Limb (tissue), 2 donors: ENCODE measurements at regions not wholly inside any gene's neighbourhood (a gene's known extent, or its start where the extent isn't known, plus 50 kb on each side); places are given as distances from the start of the nearest gene placed in this dataset.

Experiments used
- DNase-seq, 2 donors: peaks; one replicate each; pipeline ENCODE4 v3.0.0-alpha.2; 2016; ENCODE audit errors: extremely low spot score in 2 of 2

DNA sequence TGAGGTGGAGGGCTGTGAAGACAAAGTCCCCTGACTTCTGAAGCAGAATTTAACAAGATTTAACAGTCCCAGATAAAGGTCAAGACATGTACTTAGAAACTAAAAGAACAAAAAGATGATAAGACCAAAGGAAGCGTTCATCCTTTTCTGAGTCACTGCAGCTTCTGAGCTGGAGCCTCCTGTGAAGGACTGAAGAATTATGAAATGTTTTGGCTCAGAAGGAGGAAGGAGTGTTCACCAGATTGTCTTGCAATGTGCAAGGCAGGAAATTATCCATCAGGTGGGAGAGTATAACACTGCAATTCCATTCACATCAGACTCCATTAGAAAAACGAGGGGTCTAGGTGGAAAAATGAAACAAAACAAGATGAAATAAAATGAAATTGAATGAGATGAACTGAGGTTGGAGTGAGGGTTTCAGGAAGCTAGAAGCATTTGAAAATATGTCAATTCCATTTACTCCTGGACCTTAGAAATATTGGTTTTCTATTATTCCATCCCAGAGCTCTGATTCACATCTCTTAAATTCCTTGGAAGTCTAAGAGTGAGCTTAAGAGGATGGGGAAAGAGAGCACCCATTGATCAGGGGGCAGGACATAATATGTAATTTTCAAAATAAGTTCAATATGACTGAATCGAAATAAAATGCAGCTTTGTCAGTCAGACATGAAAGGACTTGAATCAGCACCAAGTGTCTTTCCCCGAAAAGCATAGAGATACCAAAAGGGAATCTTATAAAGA, 186.1 kb upstream of the LNX1 start:
- DNase-seq, result no peak

DNA sequence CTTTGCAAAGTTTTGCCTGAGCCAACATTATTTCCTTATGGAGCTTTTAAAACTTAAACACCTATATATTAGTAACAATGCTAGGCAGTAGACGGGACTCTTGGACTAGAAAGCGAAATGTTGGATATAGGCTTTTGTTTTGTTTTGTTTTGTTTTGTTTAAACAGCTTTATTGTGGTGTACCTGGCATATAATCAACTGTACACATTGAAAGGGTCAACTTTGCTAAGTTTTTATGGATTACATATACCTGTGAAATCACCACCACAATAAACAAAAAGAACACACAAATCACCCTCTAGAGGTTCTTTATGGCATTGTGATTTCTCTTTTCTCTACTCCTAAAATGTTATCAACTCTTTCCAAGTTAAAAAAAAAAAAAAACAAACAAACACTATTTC, 184.9 kb upstream of the LNX1 start:
- DNase-seq, result no peak

DNA sequence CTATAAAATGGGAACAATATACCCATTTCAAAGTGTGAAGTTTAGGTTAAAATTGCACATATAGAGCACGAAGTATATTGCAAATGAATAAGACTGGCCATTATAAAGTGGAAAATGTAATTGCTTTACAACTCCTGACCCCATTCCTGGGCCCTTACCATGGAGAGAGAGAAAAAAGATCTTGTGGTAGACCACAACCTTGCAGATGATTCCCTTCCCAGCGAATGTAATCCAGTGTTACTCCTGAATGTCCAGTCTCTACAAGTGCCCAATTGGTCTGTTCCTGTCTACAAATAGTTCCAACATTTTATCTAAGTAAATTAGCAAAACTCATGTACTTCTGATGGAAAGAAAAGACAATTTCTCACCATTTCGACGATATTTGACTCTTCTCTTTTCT, 184.1 kb upstream of the LNX1 start:
- DNase-seq, result no peak

DNA sequence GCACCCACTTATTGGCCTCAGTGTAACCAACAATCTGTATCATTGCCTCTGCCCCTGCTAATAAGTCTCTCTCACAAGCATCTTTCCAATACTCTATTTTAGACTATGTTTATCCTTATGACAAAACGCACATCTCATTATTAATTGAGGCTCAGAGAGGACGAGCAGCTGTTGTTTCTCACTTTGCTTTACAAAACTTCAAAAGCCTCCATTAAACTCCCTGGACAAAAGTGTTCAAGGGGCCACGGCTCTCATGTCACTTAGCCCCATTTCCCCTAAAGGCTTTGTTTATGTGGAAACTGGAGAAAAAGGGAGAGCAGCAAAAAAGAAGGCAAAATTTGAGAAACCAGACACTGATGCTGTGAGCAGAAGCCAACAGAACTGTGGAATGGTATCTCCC, 180.0 kb upstream of the LNX1 start:
- DNase-seq, result no peak

DNA sequence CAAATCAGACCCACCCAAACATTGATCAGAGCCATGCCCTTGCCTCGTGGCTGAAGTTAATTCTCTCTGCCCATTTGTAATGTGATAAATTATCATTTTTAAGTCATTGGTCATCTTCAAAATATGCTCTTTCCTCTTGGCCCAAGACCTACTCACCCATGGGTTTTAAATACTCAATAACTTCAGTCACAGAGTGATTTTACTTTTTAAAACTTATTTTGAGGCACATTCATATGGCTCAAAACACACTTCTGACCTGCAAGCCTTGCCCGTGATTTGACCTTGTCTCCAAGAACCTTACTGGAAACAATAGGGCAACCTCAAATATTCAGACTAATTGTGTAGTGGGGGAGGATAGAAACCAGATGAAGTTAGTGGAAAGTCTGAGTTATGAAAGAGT, 176.2 kb upstream of the LNX1 start:
- no peak for DNase-seq

DNA sequence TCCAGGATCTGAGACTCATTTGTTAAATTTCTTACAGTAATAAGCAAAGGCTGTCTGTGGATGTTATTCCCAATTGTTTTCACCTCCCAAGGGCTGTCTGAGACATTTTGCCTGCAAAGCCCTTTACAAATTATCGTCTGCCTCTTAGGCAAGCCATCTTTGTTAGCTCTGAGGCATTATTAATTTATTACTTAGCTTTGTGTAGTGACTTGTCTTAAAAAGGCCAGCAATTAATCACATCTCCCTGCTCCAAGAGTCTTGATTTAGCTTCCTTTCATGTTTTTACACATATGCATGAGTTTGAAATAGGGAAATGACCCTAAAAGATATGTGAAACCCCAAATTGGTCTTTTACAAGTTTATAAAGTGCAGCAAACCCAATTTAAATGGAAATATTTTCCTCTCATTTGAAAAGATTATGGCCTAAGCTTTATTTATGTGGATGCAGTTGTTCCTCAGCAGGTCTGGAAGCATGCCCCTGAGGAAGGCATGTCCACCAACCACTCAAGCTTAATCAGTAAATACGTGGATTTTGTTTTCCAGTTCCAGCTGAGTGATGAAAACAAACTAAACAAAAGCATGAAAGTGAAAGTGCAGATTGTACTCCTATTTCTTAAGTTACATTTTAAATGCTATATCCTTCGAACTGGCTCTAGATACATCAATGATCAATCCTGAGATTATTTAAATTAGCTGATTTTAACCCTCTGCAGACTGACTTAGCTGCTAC, 173.6 kb upstream of the LNX1 start:
- no peak for DNase-seq

DNA sequence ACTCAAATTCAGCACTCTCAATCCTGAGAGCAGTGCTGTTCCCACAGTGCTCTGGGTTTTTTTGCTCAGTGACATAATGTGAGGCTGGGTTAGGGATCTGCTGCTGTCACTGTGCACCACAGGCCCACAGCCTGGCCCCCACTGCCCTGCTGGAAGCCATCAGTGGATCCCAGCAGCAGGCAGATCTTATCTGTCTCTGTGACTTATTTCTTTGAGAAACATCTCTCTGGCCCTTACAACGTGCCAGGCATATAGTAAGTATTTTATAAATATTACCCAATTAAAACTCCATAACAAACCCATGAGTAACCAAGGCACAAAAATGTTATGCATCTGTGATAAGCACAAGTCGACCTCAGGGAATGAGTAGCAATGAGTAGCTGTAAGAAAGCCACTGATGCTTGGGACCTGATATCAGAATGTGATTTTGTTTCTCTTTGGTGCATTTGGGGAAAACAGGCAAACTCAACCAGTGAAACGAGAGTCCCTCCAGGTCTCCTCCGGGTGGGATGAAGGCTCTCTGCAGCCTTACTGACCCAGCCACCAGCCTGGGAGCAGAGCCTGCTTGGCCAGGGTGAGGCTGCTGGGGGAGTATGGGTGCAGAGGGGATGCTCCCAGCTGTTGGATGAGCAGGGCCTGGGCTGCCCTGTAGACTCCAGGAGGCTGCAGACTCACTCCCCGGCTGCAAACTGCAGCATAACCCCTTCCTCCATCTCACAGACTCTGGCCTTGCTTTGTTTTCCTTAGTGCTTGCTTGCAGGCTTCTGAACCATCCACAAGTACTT, 172.7 kb upstream of the LNX1 start:
- DNase-seq, result no peak

DNA sequence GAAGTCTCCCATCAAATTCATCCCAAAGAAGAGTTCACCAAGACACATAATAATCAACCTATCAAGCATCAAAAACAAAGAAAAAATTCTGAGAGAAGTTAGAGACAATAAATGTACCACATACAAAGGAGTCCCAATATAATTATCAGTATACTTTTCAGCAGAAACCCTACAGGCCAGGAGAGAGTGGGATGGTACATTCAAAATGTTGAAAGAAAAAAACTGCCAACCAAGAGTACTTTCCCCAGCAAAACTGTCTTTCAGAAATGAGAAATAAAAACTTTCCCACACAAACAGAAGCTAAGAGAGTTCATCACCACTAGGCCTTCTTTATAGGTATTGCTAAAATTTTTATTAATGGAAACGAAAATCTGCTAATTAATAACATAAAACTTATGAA, 164.4 kb upstream of the LNX1 start:
- DNase-seq, result no peak

DNA sequence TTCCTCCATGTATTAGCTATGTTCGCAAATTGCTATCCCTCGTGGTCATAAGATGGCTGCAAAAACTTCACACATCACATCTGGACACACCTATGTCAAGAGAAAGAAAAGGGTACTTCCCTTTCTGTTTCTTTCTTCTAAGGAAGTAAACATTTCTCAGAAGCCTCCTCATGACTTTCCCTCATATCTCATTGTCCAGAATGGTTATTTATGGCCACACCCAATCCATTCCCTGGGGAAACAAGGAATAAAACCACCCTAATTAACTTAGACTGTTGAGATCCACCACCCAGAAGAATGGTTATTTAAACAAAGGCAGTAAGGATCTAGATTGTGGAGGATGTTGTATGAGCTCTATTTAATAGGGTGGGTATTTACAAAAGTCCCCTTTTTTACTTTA, 160.8 kb upstream of the LNX1 start:
- no peak for DNase-seq

DNA sequence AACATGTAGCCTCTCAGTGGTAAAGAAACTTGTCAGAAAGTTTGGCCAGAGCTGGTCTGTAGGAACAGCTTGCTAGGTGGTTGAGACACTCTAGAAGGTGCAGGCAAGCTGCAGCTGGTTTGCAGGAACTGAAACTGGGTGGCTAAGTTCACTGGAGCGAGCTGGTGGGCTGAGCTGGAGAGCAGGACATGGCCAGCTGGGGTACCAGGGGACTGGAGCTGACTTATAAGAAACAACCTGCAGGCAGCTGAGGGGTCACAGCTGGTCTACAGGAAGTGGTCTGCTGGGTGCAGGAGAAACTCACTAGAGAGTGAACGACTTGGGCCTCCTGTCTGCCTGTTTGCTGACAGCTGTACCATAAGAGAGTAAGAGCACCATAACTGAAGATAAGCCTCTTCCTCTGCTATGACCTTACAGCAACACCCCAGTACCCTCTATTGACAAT, 157.1 kb upstream of the LNX1 start:
- DNase-seq, result no peak

DNA sequence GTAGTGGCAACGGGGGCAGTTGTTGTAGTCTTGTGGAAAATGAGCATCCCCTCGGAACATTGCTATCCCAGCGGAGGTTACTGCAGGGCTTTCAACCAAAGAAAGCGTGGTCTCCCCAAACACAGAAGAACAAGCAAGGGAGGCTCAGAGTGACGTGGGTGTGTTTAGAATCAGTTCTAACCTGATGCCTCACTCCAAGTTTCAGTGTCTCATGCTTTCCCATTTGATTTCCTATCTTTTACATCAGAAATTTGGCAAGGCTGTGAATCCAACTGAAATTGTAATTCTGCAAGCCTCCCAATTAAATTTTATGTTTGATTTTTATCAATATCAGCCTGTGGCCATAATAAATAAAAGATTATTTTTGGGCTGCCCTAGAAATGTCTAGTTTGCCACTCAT, 156.1 kb upstream of the LNX1 start:
- no peak for DNase-seq

DNA sequence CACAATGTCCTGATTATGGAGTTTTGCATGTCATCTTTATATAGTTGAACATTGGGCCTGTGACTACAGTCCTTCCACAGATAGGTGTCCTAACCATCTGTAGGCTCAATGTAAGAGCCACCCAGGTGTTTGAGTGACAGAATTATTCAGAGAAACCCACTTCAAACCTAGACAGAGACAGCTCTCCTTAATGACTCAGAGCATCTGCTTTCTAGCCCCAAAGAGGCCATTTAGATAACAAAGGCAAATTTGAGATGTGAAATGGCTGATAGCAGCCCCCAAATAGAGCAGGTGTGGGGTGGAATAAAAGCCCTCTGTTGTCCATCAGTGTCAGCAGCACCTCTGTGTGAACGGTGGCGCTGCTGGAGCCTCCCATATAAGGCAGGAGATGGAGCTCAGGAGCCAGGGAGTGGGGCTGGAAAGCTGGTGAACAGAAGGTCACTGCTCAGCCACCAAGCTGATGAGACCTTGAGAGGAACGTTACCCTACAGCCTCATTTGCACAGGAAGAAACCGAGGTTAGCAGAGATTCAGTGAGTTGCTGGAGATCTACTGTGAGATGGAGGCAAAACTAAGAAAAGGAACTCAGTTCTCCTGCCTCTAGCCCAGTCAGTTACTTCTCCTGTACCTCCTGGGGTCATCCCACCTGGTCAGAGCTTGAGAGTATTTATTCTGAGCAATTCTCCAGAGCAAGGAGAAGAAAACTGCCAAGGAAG, 153.3 kb upstream of the LNX1 start:
- DNase-seq, result no peak

DNA sequence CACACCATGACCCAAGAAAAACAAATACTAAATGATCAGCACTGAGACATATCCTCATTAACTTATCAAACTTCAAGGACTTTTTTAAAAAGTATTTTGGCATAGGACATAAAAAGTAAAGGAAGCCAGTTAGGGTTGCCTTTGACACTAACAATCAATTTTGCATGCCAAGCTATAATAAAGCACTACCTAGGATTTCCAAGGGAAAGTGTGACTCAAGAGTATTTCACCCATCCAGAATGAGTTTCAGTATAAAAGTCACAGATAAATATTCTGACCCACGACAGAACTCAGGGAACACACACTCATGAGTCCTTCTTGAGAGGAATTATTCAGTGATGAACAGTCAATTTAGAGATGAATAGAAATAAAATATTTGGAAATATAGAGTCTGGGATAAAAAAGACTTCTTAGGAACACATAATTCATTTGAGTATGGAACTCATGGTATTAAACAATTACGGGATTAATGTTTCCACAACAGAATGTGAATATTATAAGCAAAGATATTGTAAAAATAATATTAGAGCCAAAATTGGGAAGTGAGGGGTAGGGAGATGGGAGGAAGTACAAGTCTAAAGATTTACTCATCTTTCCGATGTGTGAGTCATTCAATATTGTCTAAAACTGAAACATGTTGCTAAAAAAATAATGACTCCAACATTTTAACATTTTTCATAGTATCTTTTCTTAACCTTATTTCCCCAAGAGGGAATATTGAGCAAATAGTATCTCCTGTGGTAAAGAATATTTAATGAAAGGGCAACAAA, 143.5 kb upstream of the LNX1 start:
- no peak for DNase-seq

DNA sequence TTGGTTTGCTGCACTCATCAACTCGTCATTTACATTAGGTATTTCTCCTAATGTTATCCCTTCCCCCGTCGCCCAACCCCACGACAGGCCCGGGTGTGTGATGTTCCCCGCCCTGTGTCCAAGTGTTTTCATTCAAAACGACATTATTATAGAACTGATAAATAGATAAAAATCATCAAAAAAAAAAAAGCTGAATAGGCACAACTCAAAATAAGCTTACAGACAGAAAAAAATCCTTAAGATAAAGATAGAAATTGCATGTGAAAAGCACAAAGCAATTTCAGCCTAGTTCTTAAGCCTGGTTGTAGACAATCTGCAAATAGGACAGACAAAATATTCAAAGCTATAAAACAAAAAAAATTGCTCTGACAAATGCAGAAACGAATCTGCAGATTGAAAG, 142.9 kb upstream of the LNX1 start:
- no peak for DNase-seq

DNA sequence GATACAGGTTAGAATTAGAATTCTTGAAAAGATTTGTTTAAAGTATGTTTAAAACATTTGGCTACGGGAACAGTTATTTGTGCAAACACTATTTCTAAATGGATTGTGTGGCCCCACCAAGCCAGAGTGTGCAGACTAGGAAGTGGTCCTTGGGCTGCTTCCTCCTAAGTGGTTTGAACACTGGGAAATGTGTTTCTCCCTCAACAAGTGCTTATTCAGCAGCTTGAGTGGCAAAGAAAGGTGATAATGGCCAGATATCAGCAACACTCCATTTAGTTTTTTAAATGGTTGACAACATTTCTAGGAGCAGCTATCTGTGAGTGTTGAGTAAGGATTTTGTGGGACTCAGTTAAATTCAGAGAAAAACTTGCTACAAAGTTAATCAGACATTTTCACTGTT, 141.4 kb upstream of the LNX1 start:
- DNase-seq, result no peak

DNA sequence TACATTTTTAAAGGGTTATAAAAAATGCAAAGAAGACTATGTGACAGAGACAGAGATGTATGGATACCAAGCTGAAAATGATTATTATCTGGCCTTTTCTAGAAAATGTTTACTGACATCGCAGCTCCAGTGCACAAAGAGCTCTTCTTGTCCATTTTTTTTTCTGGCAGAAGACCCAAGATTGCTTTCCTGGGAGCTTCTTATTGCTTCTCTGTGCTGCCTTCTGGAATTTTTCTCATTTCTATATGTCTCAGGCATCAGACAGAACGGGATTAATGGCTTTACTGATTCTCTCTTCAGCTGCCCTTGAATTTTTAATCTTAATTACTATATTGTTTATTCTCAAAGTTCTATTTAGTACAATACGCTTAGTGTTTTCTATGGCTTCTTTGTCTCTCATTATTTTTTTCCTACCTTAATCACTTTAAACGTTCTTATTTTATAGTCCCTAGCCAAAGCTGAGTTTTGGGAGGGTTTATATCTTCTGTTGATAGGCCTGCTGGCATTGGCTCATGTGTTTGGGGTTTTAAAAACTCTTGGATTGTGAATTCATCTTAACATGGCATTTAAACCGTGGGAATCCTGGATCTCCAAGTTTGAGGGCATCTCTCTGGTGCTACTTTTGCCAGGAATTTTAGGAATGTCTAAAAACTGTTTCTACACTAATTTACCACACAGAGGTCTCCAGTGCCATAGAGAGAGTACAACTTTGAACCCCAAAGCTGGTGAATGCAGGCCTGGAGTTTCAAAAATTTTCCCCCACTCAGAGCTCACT, 138.9 kb upstream of the LNX1 start:
- DNase-seq, result no peak

DNA sequence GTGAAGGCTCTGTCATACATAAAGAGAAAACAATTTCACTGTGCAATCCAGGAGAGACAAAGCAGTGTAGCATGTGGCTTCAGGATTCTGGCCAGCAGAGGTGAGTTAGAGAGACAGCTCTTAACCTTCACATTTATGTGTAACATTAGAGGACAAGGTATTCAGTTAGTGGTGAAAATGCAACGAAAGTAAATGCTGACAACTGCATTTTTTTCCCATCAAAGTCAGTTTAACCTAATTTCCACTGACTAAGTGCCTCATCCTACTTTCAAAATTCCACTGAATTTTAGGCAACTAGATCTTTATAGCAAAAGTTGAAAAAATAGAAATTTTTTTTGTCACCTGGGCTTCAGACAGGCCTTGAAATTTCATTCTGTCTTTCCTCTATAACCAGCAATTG, 130.8 kb upstream of the LNX1 start:
- no peak for DNase-seq

DNA sequence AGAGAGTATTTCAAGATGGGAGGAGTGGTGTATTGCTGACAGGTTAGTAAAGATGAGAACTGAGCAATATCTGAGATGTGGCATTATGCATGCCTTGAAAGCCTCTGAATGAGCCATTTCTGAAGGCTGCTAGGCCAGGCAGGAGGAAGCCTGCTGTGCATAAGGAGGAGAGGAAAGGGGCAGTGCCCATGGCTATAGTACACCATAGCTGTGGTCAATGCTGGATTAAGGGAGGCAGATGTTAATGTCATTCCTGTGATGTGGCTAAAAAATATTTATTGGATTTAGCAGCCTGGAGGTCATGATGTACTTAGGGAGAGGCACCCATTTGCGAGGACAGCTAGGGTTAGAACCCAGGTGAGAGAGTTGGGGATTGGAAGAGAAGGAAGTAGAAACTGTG, 130.0 kb upstream of the LNX1 start:
- DNase-seq, result no peak

DNA sequence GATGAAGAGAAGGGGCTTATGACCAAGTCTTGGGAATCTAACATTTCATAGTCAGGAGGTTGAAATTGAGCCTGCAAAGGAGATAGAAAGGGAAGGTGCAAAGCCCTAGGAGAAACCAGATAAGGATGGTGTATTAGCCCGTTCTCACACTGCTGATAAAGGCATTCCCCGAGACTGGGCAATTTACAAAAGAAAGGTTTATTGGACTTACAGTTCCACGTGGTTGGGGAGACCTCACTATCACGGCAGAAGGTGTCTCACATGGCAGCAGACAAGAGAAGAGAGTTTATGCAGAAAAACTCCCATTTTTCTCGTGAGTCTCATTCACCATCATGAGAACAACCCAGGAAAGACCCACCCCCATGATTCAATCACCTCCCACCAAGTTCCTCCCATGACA, 129.5 kb upstream of the LNX1 start:
- DNase-seq, result no peak

DNA sequence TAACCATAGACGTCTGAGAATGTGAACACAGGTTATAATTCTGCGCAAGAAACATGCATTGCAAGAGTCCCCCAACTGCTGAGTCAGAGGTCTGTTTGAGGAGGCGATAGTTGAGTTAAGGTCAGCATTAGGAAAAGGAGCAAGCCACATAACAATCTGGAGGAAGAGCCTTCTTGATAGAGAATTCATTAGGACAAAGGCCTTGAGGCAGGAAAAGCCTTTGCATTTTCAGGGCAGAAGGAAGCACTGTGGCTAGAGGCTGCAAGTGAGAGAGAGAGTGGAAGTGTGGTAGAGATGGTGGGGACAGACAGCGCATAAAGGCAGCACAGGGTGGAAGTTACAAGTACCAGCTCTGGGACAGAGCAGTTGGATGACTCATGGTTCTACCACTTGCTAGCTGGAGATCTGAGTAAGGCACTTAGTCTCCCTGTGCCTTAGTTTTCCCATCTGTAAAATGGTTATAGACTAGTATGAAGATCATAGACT, 125.8 kb upstream of the LNX1 start:
- no peak for DNase-seq
